ENCODE measurements at regions not wholly inside any gene's neighbourhood (a gene's known extent, or its start where the extent isn't known, plus 50 kb on each side); places are given as distances from the start of the nearest gene placed in this dataset.

DNA sequence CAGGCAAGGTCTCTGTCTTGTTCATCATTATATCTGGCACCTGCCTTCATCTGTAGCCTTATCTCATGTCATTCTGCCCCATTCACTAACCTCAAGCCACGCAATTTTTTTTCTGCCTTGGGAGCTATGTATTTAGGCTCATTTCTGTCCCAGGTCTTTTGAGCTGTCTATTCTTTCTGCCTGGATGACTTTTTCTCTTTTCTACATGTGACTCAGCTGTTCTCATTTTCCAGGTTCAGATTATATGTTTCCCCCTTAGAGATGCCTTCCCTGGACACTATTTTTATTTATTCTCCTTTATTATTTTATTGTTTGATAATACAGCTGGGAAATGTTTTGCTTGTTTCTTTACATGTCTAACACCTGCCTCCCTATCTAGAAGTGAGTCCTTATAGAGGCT is 737.4 kb upstream of the TBX3 start:
- TF ChIP-seq EZH2 (IDR thresholded peaks at IDR 0.05; ENCODE audit: borderline replicate concordance, insufficient read depth, low read length, poor library complexity, severe bottlenecking) = no peak
- TF ChIP-seq, protein P1, sequence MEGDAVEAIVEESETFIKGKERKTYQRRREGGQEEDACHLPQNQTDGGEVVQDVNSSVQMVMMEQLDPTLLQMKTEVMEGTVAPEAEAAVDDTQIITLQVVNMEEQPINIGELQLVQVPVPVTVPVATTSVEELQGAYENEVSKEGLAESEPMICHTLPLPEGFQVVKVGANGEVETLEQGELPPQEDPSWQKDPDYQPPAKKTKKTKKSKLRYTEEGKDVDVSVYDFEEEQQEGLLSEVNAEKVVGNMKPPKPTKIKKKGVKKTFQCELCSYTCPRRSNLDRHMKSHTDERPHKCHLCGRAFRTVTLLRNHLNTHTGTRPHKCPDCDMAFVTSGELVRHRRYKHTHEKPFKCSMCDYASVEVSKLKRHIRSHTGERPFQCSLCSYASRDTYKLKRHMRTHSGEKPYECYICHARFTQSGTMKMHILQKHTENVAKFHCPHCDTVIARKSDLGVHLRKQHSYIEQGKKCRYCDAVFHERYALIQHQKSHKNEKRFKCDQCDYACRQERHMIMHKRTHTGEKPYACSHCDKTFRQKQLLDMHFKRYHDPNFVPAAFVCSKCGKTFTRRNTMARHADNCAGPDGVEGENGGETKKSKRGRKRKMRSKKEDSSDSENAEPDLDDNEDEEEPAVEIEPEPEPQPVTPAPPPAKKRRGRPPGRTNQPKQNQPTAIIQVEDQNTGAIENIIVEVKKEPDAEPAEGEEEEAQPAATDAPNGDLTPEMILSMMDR (IDR thresholded peaks at IDR 0.05; ENCODE audit: poor library complexity, severe bottlenecking) = no peak
- TF ChIP-seq EP300 (conservative IDR thresholded peaks at IDR 0.05; ENCODE audit: poor library complexity, severe bottlenecking) = no peak
- TF ChIP-seq TAF1 (IDR thresholded peaks at IDR 0.05; ENCODE audit: low read depth) = no peak
- TF ChIP-seq POLR2AphosphoS5 (IDR thresholded peaks at IDR 0.05) = no peak
- TF ChIP-seq, protein P2, sequence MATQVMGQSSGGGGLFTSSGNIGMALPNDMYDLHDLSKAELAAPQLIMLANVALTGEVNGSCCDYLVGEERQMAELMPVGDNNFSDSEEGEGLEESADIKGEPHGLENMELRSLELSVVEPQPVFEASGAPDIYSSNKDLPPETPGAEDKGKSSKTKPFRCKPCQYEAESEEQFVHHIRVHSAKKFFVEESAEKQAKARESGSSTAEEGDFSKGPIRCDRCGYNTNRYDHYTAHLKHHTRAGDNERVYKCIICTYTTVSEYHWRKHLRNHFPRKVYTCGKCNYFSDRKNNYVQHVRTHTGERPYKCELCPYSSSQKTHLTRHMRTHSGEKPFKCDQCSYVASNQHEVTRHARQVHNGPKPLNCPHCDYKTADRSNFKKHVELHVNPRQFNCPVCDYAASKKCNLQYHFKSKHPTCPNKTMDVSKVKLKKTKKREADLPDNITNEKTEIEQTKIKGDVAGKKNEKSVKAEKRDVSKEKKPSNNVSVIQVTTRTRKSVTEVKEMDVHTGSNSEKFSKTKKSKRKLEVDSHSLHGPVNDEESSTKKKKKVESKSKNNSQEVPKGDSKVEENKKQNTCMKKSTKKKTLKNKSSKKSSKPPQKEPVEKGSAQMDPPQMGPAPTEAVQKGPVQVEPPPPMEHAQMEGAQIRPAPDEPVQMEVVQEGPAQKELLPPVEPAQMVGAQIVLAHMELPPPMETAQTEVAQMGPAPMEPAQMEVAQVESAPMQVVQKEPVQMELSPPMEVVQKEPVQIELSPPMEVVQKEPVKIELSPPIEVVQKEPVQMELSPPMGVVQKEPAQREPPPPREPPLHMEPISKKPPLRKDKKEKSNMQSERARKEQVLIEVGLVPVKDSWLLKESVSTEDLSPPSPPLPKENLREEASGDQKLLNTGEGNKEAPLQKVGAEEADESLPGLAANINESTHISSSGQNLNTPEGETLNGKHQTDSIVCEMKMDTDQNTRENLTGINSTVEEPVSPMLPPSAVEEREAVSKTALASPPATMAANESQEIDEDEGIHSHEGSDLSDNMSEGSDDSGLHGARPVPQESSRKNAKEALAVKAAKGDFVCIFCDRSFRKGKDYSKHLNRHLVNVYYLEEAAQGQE (IDR thresholded peaks at IDR 0.05; ENCODE audit: borderline replicate concordance) = no peak
- no peak for TF ChIP-seq MXI1 (conservative IDR thresholded peaks at IDR 0.05; ENCODE audit: poor library complexity, severe bottlenecking)
- no peak for TF ChIP-seq RAD21 (conservative IDR thresholded peaks at IDR 0.05)
- TF ChIP-seq SMC3 (conservative IDR thresholded peaks at IDR 0.05; ENCODE audit: poor library complexity) = no peak
